Large intestine (tissue), 3 donors: ENCODE measurements at regions not wholly inside any gene's neighbourhood (a gene's known extent, or its start where the extent isn't known, plus 50 kb on each side); places are given as distances from the start of the nearest gene placed in this dataset.

Experiments used
- DNase-seq, 2 donors: peaks; one replicate each; pipeline versions ENCODE4 v3.0.0 to v3.0.0-alpha.2; 2013
- H3K27ac ChIP-seq: one replicate; pipeline ENCODE4 v1.5.1; 2013; ENCODE audit warnings: low read length
- H3K27me3 ChIP-seq: 2 replicates; pipeline ENCODE4 v1.6.1; 2013; ENCODE audit warnings: low read length; ENCODE audit not compliant: control insufficient read depth, insufficient read depth
- H3K36me3 ChIP-seq: 2 replicates; pipeline ENCODE4 v1.6.1; 2013; ENCODE audit warnings: low read length; ENCODE audit not compliant: control insufficient read depth, insufficient read depth
- H3K4me1 ChIP-seq: one replicate; pipeline ENCODE4 v1.6.1; 2013; ENCODE audit warnings: low read length; ENCODE audit not compliant: control insufficient read depth, insufficient read depth
- H3K4me3 ChIP-seq: one replicate; pipeline ENCODE4 v1.5.1; 2013; ENCODE audit warnings: low read length
- H3K9me3 ChIP-seq: one replicate; pipeline ENCODE4 v1.6.1; 2013; ENCODE audit warnings: mild to moderate bottlenecking, low read depth, low read length, moderate library complexity; ENCODE audit not compliant: control insufficient read depth
- WGBS: methylation state at CpG from one replicate; pipeline ENCODE4 v1.1.5; 2013; ENCODE audit warnings: low lambda C conversion rate; ENCODE audit not compliant: insufficient coverage; 5-methylcytosine and 5-hydroxymethylcytosine counted together

GRCh38 chr2:56508662-56509061 is 324.9 kb downstream of the CCDC85A start:
- no peak for DNase-seq
- Histone ChIP-seq H3K4me1 (no peaks in the 10 kb centered on the region), H3K4me3 (no peak overlapping the region), H3K9me3 (no peaks in the 10 kb centered on the region), H3K36me3 (no peaks in the 10 kb centered on the region), H3K27ac (no peak overlapping the region), H3K27me3 (no peaks in the 10 kb centered on the region)
- WGBS, result no CpG with 5 or more reads among the region's 2 CpGs

GRCh38 chr2:56510610-56511009 is 326.8 kb downstream of the CCDC85A start:
- Histone ChIP-seq H3K9me3 (no peaks in the 10 kb centered on the region), H3K27me3 (no peaks in the 10 kb centered on the region), H3K27ac (no peak overlapping the region), H3K4me1 (no peaks in the 10 kb centered on the region), H3K4me3 (no peak overlapping the region), H3K36me3 (no peaks in the 10 kb centered on the region)
- WGBS, result no CpG with 5 or more reads among the region's 2 CpGs
- no peak for DNase-seq

GRCh38 chr2:56515399-56515798 is 331.6 kb downstream of the CCDC85A start:
- Histone ChIP-seq H3K27me3 (no peaks in the 10 kb centered on the region), H3K9me3 (no peaks in the 10 kb centered on the region), H3K27ac (no peak overlapping the region), H3K4me3 (no peak overlapping the region), H3K4me1 (no peaks in the 10 kb centered on the region), H3K36me3 (no peaks in the 10 kb centered on the region)
- no peak for DNase-seq

GRCh38 chr2:56519806-56520205 is 336.0 kb downstream of the CCDC85A start:
- H3K36me3 ChIP-seq, result no peaks in the 10 kb centered on the region
- H3K27ac ChIP-seq, result no peak overlapping the region
- H3K4me1 ChIP-seq, result no peaks in the 10 kb centered on the region
- no peaks in the 10 kb centered on the region for H3K9me3 ChIP-seq
- H3K27me3 ChIP-seq, result no peaks in the 10 kb centered on the region
- no peak for DNase-seq
- 43% methylated on average over 1 of the region's 1 CpG for WGBS
- H3K4me3 ChIP-seq, result no peak overlapping the region

- H3K9me3 ChIP-seq, result no peaks in the 10 kb centered on the region
- no peak for DNase-seq
- H3K4me1 ChIP-seq, result no peaks in the 10 kb centered on the region
- no peak overlapping the region for H3K4me3 ChIP-seq
- no peaks in the 10 kb centered on the region for H3K36me3 ChIP-seq
- 93% methylated on average over 2 of the region's 5 CpGs for WGBS
- H3K27ac ChIP-seq, result no peak overlapping the region
- H3K27me3 ChIP-seq, result no peaks in the 10 kb centered on the region
These were observed 338.9 kb downstream of the CCDC85A start for GRCh38 chr2:56522605-56523089.

GRCh38 chr2:56523816-56524215 is 340.0 kb downstream of the CCDC85A start:
- no peak overlapping the region for H3K4me3 ChIP-seq
- H3K36me3 ChIP-seq, result no peaks in the 10 kb centered on the region
- no peaks in the 10 kb centered on the region for H3K27me3 ChIP-seq
- no peaks in the 10 kb centered on the region for H3K9me3 ChIP-seq
- no peaks in the 10 kb centered on the region for H3K4me1 ChIP-seq
- DNase-seq, result no peak
- no peak overlapping the region for H3K27ac ChIP-seq

- DNase-seq, result no peak
- Histone ChIP-seq H3K4me1 (no peaks in the 10 kb centered on the region), H3K36me3 (no peaks in the 10 kb centered on the region), H3K27me3 (no peaks in the 10 kb centered on the region), H3K9me3 (no peaks in the 10 kb centered on the region), H3K4me3 (no peak overlapping the region), H3K27ac (no peak overlapping the region)
These were observed 348.1 kb downstream of the CCDC85A start for GRCh38 chr2:56531668-56532420.

GRCh38 chr2:56534321-56534720 is 350.5 kb downstream of the CCDC85A start:
- no peak overlapping the region for H3K4me3 ChIP-seq
- DNase-seq, result no peak
- no peak overlapping the region for H3K27ac ChIP-seq
- H3K9me3 ChIP-seq, result no peaks in the 10 kb centered on the region
- WGBS, result no CpG with 5 or more reads among the region's 2 CpGs
- H3K36me3 ChIP-seq, result no peaks in the 10 kb centered on the region
- no peaks in the 10 kb centered on the region for H3K27me3 ChIP-seq
- no peaks in the 10 kb centered on the region for H3K4me1 ChIP-seq

- Histone ChIP-seq H3K27me3 (no peaks in the 10 kb centered on the region), H3K4me3 (no peak overlapping the region), H3K36me3 (no peaks in the 10 kb centered on the region), H3K27ac (no peak overlapping the region), H3K4me1 (no peaks in the 10 kb centered on the region), H3K9me3 (no peaks in the 10 kb centered on the region)
- 72% methylated on average over 3 of the region's 3 CpGs for WGBS
- DNase-seq, result no peak
These were observed 354.0 kb downstream of the CCDC85A start for GRCh38 chr2:56537756-56538155.

- Histone ChIP-seq H3K36me3 (no peaks in the 10 kb centered on the region), H3K4me1 (no peaks in the 10 kb centered on the region), H3K4me3 (no peak overlapping the region), H3K27ac (no peak overlapping the region), H3K9me3 (no peaks in the 10 kb centered on the region), H3K27me3 (no peaks in the 10 kb centered on the region)
- 80% methylated on average over 1 of the region's 2 CpGs for WGBS
- DNase-seq, result no peak
These were observed 355.8 kb downstream of the CCDC85A start for GRCh38 chr2:56539618-56540017.

- no peaks in the 10 kb centered on the region for H3K36me3 ChIP-seq
- no peak overlapping the region for H3K4me3 ChIP-seq
- no peaks in the 10 kb centered on the region for H3K27me3 ChIP-seq
- 67% methylated on average over 1 of the region's 1 CpG for WGBS
- H3K4me1 ChIP-seq, result no peaks in the 10 kb centered on the region
- no peaks in the 10 kb centered on the region for H3K9me3 ChIP-seq
- no peak for DNase-seq
- no peak overlapping the region for H3K27ac ChIP-seq
These were observed 356.7 kb downstream of the CCDC85A start for GRCh38 chr2:56540467-56540866.
